ENCODE measurements at regions not wholly inside any gene's neighbourhood (a gene's known extent, or its start where the extent isn't known, plus 50 kb on each side); places are given as distances from the start of the nearest gene placed in this dataset.

DNA sequence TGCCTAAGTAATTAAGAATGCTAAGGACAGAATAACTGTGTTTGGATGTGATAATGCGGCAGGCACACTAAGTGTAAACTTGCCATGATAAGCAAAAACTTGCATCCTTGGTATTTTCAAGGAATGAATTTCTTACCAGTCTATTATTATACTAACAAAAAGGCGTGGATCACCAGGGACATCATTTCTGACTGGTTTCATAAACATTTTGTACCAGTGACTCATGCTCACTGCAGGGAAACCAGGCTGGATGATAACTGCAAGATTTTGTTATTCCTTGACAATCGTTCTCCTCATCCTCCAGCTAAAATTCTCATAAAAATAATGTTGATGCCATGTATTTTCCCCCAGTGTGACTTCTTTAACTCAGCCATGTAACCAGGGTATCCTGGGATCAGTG lies 289.5 kb downstream of the CDCA7 start:
- no peak for DNase-seq (ENCODE audit: low read depth)

DNA sequence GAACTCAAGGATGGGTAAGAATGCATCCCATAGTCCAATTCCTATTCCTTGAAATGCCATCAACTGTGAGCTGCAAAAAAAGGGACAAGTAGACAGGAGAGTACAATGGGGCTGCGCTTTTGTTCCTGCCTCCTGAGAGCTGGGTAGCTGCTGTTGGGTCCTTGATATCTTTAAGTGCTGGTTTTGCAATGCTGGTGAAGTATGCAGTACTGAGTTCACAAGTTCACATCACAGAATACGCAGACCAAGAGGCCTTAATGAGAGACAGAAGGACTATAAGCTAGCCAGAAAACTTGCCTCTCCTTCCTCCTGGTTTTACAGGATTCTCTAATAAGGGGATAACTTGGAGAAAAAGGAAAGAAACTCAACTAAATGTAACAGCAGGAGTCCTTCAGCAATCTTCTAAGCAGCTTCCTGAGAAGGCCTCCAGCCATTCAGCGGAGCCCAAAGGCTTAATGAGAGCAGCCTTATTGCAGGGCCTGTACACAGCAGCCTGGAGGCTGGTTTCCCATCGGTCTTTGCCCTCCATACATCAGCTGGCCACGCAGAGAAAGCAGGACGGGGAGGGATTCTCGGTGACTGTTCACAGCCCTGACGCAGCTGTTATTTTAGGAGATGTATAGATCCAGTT lies 293.1 kb downstream of the CDCA7 start:
- DNase-seq (ENCODE audit: low read depth) = no peak

DNA sequence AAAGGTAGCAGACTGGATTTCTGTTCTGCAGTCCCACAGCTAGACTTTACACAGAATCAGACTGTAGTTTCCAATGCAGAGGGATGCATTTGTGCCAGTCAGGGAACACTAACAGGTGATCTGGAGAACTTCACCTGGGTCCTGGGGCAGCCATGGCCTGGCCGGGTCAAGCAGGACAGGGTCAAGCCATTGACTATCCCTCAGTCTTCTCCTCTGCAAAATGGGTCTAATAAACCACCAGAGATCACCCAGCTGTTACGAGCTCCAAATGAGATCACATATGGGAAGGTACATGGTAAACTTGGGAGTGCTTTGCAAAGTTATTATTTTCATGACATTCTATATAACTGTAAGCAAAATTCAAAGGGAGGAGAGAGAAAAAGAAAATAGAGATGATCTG lies 294.1 kb downstream of the CDCA7 start:
- no peak for DNase-seq (ENCODE audit: low read depth)

DNA sequence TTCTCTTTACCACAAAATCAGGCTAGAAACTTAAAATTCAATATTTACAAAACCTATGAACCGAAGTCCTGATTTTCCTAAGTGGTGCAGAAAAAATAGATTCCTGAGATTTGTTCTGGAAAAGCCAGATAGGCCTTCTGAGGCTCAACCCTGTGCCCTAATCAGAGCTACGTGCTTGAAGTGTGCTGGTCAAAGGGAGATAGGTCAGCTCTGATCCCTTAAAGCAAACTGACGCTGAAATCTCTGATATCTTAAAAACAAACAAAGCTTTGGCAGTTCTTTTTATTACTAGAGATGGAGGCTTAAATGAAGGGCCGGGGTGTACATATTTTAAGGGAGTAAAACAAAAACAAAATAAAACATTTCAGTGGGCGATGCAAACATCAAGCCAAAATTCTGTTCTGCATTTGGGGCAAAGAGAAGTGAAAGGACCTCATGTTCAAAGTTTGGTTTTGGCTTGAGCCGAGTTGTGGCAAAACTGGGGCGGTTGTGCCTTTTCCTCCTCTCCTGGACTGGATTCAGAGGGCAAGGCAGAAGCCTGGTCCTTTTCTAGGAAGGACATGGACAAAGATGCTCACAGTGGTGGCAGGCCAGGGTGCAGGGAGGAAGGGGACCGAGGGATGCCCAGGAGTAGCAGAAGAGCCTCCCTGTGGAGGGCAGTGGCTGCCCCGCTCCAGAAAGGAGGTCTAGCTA lies 295.0 kb downstream of the CDCA7 start:
- no peak for DNase-seq (ENCODE audit: low read depth)

DNA sequence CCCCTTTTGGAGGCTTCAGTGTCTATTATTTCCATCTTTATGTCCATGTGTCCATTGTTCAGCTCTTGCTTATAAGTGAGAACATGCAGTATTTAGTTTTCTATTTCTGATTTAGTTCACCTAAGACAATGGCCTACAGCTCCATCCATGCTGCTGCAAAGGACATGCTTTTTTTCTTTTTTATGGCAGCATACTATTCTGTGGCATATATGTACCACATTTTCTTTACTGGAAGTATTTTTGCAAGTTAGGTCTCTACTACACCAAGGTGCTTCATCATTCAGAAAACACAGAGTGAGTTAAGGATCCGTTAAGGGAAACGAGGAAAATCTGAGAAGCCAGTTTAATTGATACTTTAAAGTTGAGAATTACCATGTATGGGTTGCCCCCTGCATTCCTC lies 297.2 kb downstream of the CDCA7 start:
- no peak for DNase-seq (ENCODE audit: low read depth)

DNA sequence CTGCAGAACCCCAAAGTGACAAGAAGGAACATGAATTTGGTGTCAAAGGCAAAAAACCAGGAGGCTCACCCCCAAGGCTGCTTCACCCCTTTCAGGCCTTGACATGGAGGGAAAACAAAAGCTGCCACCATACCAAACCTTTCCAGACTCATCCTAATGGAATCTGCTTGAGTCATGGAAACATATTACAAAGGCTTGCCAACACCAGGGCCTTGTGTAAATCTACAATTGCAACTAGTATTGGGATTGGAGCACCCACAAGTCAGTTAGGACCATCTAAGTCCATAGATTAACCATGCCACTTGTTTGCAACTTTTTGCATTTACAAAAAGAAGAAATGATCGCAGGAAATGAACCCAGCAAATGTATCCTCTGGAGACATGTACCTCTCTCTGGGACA lies 297.6 kb downstream of the CDCA7 start:
- no peak for DNase-seq (ENCODE audit: low read depth)

DNA sequence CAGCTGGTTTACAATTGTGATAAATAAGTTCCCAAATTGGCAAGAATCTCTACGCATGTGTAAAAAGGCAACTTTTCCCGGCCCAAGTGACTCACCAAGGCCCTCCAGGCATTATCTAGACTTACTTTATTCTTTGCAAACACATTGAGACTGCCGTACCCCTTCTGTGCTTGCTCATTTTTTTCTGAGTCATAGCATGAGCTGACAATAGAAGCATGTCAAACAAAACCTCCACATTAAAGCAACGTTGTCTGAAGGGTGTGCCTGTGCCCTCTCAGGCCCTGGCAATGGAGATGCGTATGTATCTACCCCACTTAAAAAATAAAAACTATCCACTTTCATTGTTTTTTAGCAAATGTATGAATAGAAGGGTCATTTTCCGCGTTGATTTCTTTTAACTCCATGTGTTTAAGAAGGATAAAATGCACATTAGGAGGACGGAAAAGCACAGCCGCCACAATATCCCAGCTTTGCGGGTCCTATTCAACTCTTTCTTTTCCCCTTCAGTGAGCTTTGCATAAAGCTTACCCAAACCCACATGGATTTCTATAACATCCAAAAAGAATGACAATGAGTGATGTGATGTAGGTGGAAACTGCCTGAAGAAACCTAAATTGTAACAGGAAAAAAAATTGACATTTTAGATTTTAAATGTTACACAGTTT lies 298.2 kb downstream of the CDCA7 start:
- no peak for DNase-seq (ENCODE audit: low read depth)

DNA sequence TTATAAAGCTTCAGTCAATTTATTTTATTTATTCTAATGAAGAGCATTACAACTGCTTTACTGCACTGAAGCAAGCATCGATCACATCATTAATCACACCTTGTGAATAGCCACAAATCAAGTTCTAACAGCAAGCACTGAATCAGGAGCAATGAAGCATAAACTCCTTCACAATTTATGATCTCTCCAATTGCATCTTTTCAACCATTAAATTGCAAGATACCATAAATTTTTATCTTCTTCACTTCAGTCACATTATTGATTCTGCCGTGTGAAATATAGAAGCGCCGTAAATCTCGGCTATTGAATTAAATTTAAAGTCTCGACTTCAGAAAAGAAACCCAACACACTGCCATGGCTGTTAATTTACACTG lies 298.7 kb downstream of the CDCA7 start:
- DNase-seq (ENCODE audit: low read depth) = no peak

DNA sequence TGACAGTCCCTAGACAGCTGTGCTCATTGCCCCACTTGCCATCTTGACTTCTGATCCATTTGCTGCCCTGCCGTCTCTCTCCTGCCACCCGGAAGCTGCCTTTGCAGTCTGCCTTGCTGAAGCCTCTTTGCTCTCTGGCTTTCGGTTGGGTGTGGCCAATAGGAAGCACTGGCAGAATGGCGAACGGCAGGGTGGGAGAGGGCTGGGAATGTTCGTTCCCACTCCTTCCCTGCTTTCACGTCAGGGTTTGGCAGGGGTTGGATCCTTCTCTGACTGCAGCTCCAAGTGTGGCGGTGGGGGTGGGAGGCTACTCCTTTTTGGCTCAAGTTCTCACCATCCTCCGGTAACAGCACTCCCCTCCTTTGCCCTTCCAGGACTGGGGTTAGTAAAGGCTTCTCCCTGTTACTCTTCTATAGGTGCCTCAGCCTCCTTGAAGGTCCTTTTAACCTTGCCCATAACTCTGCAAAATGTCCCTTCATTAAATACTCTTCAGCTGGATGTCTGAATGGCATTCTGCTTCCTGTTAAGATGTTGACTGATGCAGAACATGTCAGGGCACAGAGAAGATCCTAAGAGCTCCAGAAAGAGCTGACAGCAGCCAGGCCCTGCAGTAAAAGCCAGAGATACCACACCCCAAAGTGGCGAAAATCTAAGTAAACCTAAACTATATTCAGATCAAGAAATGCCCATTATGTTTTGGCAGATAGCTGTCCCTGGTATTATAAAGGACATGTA lies 299.7 kb downstream of the CDCA7 start:
- DNase-seq (ENCODE audit: low read depth) = no peak

DNA sequence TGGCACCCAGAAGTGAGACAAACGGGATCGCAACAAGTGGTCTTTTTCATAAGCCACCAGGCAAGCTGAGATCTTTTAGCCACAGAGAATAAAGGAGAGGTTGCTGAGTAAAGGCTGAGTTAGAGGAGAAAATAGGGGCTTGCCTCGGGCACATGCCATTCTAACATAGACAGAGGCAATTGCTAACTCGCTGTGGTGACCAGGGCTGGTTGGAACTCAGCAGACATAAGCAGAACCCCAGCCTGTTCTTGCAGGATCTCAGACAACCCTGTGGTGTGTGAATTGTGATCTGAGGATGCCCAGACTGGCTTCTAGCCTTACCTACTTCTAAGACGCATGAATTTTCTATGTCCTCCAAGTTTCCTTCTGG lies 300.2 kb downstream of the CDCA7 start:
- no peak for DNase-seq (ENCODE audit: low read depth)

DNA sequence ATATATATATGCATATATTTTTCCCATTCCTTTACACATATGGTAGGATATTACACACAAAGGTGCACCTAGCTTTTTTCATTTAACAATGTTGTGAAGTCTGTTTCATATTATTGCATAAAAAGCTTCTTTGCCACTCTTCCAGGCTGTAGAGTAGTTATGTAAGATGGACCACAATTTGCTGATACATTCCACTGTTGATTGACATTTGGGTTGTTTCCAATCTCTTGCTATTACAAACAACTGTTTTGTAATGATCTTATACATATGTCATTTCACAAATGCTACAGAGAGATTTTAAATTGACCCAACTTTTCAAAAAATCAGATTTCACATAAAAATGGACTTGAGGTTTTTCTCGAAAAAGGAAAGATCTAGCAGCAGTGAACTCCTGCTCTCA lies 301.4 kb downstream of the CDCA7 start:
- no peak for DNase-seq (ENCODE audit: low read depth)

DNA sequence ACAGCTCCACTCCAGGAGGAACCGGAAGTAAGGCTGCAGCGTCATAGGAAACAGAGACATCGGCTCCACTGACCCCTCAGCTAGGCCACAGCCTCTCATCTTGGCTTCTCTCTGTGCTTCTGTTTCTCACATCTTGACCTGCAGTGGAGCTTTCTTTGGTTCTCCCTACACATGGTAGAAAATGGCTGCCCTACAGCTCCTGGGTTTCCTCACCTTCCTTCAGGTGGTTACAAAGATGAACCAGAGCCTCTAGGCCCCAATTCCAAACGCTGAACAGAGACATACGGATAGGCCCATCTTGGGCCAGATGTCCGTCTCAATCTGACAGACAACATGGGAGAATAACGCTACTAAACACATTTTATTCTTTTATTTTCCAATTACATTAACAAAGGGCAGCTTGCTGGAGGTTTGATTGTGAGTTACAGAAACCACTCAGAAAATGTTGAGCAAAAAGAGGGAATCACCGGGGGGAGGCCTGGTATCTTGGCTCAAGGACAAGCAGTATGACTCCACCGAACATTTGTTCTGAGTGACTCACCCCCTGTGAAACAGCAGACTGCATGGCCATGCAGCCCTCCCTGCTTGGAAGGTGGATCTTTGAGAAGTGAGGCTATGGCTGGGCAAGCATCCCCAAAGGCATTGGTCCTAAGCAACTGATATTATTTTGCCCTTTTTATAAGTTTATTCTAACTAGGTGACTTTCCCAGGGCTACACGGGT lies 303.5 kb downstream of the CDCA7 start:
- no peak for DNase-seq (ENCODE audit: low read depth)

DNA sequence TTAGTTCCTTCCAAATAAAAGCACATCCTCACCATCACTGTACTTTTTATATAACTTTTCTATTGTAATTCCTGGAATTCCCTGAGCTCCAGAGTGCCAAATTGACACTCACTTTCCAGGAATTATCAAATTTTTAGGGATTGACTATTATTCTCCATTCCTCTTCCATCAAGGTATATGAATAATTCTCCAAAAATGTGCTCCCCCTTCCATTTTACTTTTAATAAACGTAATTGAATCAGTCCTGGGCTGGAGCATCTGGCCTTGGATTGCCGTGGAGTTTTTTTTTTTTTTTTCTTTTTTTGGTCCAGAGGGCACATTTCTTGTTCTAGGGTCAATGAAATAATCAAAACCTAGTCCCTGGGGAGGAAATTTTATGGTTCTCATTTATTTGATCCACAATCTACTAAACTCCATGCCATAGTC lies 304.3 kb downstream of the CDCA7 start:
- no peak for DNase-seq (ENCODE audit: low read depth)

DNA sequence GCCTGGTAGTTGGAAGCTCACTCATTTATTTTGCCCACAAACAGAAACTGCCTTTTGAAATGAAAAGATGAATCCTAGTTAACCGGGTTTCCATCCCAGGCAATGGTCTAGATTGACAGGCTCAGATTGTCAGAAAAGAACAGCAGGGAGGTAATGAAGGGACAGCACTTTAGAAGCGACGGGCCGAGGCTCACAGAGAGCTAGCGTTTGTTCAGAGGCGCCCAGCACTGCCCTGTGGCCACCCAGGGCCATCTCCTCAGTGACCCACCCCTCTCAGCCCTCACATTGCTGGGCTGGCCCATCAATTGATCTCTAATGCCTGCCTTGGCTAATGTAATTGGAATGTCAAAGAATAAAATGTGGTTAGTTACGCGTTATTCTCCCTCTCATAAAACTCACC lies 304.8 kb downstream of the CDCA7 start:
- no peak for DNase-seq (ENCODE audit: low read depth)

DNA sequence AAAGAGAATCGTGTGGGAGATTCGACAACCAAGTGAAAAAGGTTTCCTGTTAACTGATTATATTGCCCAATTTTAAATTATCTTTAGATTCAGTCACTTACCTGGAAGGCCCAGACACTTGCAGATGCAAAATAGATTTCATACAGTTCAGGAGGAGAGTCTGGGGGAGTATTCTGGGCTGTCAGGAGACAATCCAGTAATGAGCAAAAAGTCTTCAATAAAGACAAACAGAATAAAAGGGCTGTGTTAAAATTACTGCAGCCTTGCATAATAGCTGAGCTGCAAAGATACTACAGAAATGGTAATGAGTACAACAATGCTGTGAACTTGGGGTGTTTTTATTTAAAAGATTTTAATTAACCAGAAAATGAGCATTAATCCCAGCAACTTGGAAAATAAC lies 303.6 kb downstream of the SP3 start:
- DNase-seq (ENCODE audit: low read depth) = no peak

DNA sequence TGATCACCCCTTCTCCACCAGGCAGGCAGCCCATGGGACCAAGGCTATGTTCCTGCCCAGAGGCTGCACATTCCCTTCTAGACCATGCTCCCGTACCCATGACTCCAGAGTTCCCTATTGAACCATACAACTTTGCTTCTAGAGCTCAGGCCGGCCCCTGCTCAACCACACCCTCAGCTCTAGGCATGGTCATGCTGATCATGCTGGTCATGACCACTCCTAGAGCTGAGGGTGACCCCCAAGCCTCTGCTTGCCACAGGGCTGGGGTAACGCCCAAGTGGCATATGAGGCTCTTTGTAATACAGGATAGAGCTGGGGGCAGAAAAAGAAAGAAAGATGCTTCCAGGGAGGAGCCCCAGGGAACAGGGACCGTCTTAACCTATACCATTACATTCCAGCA lies 301.8 kb downstream of the SP3 start:
- no peak for DNase-seq (ENCODE audit: low read depth)

DNA sequence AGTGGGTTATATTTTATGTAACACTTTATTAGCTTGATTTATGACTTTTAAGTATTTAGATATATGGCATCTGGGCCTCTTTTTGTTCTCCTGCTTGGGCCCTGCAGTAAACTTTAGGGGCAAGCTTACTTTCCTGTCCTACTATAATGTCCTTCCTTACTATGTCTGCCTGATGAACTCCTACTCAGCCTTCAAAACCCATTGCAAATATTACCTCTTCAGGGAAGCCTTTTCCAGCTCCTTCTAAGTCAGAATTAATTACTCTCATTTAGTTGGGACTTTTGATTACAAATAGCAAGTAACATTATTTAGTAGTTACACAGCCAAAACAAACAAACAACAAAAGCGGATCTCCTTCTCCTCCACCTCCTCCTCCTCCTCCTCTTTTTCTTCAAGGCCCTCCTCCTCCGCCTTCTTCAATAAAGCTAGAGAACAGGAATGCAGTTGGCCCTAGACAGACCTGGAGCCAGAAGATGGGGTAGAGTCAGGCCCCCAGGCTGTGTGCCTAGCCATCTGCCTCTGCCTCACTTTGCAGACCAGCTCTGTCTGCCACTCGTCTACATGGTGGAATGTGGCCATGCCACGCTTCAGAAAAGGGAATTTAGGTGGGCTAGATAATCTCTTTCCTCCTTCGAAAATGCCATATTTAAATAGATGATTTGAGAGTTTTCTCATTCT lies 301.2 kb downstream of the SP3 start:
- no peak for DNase-seq (ENCODE audit: low read depth)

DNA sequence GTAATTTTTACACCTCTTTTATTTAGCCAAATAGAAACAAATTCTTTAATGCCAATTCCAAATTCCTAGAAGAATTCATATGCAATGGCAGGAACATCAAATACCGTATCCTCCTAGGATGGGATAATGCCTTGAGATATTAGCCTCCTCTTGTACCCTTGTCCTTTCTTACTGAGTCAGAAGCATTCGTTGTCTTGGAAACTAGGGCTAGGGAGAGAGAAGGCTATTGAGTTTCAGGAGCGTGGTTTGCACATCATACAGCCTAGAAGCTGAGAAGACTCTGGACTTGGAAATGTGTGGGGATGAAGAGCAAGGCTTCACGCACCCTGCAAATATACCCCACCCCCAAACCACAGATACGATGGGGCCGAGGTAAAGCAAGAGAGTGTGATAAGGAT lies 300.7 kb downstream of the SP3 start:
- no peak for DNase-seq (ENCODE audit: low read depth)

DNA sequence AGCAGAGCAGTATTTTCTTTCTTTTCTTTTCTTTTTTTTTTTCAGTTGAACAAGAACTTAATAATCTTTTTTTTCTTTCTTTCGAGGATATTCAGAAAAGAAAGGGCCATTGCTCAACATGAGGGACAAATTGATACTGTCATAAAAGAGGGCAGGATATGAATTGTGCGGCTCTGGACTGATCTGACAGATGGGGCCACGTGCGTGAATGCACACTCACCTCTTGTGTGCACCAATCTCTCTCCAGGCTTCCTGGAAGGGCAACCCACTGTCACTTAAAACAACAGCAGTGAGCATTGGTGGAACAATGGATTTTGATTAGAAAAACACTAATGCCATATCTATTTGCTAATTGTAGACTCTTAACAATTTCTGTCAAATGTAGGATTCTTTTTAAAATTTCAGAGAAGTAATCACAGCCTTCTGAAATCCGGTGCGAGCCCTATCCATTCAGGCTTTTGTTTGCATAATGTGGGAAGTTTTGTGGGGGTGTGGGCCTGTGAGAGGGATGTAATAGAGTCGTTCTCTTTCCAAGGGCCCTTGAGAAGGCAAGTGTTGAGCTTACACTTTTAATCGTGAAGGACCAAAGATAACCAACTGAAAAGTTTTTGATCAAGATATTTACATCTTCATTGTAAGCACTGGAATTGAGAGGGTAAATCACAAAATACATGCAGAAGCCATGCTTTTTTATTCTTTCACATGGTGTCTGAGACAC lies 298.8 kb downstream of the SP3 start:
- no peak for DNase-seq (ENCODE audit: low read depth)

DNA sequence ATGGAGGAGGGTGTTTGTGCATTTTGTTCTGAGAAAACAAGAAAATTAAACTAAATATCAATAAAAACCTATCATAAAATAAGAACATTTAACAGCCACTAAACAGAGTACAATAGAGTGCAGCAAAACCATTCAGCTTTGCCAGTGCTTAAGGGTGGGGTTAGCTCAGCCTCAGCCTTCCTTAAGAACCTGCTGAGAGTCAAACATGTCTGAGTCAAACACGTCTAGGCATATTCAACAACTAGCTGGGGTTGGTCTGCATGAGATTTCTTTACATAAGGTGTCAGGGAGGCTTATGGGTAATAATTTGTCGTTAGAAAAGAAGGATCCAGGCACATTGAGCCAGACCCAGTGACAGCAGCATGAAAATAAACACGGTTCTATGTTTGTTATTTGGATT lies 298.2 kb downstream of the SP3 start:
- no peak for DNase-seq (ENCODE audit: low read depth)

DNA sequence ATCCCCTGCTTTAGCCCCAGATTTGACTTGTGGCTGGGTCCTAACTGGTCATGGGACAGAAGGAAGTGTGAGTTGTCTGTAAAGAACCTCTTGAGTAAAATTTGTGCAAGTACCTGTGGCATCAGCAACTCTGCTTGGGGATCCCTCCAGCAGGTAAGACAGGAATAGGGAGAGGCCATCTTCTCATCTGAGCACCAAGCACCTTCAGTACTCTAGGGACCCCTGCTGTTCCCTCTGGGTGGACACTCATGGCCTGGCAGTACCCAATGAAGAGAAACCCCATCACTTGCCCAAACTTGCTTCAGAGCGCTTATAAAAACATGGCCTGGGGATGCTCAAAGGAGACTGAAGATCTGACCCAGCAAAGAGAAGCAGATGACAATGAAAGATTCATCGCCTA lies 297.8 kb downstream of the SP3 start:
- no peak for DNase-seq (ENCODE audit: low read depth)

Data from stimulated activated CD8-positive, alpha-beta memory T cell treated with anti-CD3 and anti-CD28 coated beads, Interleukin-7, amount 100 ng/mL, for 24 hours (primary cell).